GM12878 (cell line): ENCODE measurements at regions not wholly inside any gene's neighbourhood (a gene's known extent, or its start where the extent isn't known, plus 50 kb on each side); places are given as distances from the start of the nearest gene placed in this dataset.

ENCODE experiments used
- ATAC-seq: fragments of 200-7000 bp; cut with Tn5 transposase; 3 replicates; pipeline ENCODE4 v1.9.1; 2020; ENCODE audit warnings: mild to moderate bottlenecking, moderate library complexity
- BruUV-seq: library from RNA; stranded (reverse); fragments of 400-500 nt; replicated peaks from 2 replicates; lab custom pipeline; 2021; lab: Mats Ljungman, UMichigan
- CTCF ChIA-PET: fragments of 300-600 bp; sonication (Branson Sonifier 250); formaldehyde crosslinking; extraction: SDS; loops from one replicate; lab custom pipeline; 2021; ENCODE audit warnings: inconsistent platforms; lab: Yijun Ruan, JAX
- POLR2A ChIA-PET: fragments of 350-600 bp; formaldehyde crosslinking; extraction: SDS; loops from one replicate; lab custom pipeline; 2021; ENCODE audit warnings: inconsistent platforms; lab: Charles Lee
- RAD21 ChIA-PET: fragments of 300-600 bp; sonication (Branson Sonifier 250); formaldehyde crosslinking; loops from one replicate; lab custom pipeline; 2023; ENCODE audit warnings: antibody characterized with exemption; ENCODE audit not compliant: unreplicated experiment; lab: Charles Lee
- SMC1A ChIA-PET: fragments of 300-600 bp; sonication (Branson Sonifier 250); formaldehyde crosslinking; loops from one replicate; lab custom pipeline; 2023; ENCODE audit not compliant: unreplicated experiment, uncharacterized antibody; lab: Charles Lee
- DNase-seq: peaks from one replicate; pipeline ENCODE4 v3.0.0-alpha.2; 2011; ENCODE audit warnings: low read depth, low spot score
- FAIRE-seq: peaks from 3 replicates; lab custom pipeline; 2011; peaks lifted over from hg19 to GRCh38; lab: Jason Lieb, UNC
- H2AFZ ChIP-seq: 2 replicates; pipeline ENCODE4 v1.6.0; 2011; ENCODE audit warnings: low read depth, low read length, control low read depth; ENCODE audit not compliant: control insufficient read depth
- H3K27ac ChIP-seq: 2 replicates; pipeline ENCODE4 v1.5.1; 2011; ENCODE audit warnings: control low read depth; ENCODE audit not compliant: control insufficient read depth, insufficient read depth
- H3K27me3 ChIP-seq, 2 experiments: replicated peaks in 1 of 2; 2 replicates each; pipeline versions ENCODE4 v1.6.0 to v1.6.1; 2011; ENCODE audit warnings: low read length in 1 of 2; ENCODE audit not compliant: control insufficient read depth in 2 of 2, insufficient read depth in 2 of 2
- H3K36me3 ChIP-seq, 2 experiments: 2 replicates each; pipeline ENCODE4 v1.5.1; 2011; ENCODE audit warnings: low read length in 1 of 2; ENCODE audit not compliant: control insufficient read depth in 2 of 2, insufficient read depth in 2 of 2
- H3K4me1 ChIP-seq: 2 replicates; pipeline ENCODE4 v1.6.1; 2011; ENCODE audit warnings: mild to moderate bottlenecking, low read length, moderate library complexity, mixed read lengths; ENCODE audit not compliant: control insufficient read depth, insufficient read depth
- H3K4me2 ChIP-seq: 2 replicates; pipeline ENCODE4 v1.6.0; 2011; ENCODE audit warnings: control low read depth; ENCODE audit not compliant: control insufficient read depth, insufficient read depth
- H3K4me3 ChIP-seq: fragments of 200-600 bp; sonication (generic); 2 replicates; pipeline ENCODE4 v1.5.1; 2016
- H3K79me2 ChIP-seq: 2 replicates; pipeline ENCODE4 v1.6.0; 2011; ENCODE audit warnings: low read length; ENCODE audit not compliant: control insufficient read depth, insufficient read depth
- H3K9ac ChIP-seq: 2 replicates; pipeline ENCODE4 v1.8.0; 2011; ENCODE audit warnings: low read length, control low read depth, mixed read lengths; ENCODE audit not compliant: control insufficient read depth, insufficient read depth
- H3K9me3 ChIP-seq: replicated peaks from 3 replicates; pipeline ENCODE4 v1.5.1; 2011; ENCODE audit warnings: mild to moderate bottlenecking, low read length; ENCODE audit not compliant: control insufficient read depth, insufficient read depth
- H4K20me1 ChIP-seq: 2 replicates; pipeline ENCODE4 v1.6.0; 2011; ENCODE audit not compliant: control insufficient read depth, insufficient read depth
- ATF3 ChIP-seq: IDR thresholded peaks from 2 replicates; pipeline ENCODE4 v1.6.1; 2011; ENCODE audit warnings: low read depth, mild to moderate bottlenecking, low read length, moderate library complexity, borderline replicate concordance; ENCODE audit errors: extremely low read depth
- CREM ChIP-seq: IDR thresholded peaks from 2 replicates; pipeline ENCODE4 v1.6.1; 2014; ENCODE audit warnings: antibody characterized with exemption, low read depth
- CUX1 ChIP-seq: IDR thresholded peaks from 2 replicates; pipeline ENCODE4 v1.6.1; 2012; ENCODE audit warnings: improper control_type of control experiment, low read depth, low read length; ENCODE audit not compliant: insufficient replicate concordance
- GABPA ChIP-seq: IDR thresholded peaks from 2 replicates; pipeline ENCODE4 v1.6.1; 2014; ENCODE audit warnings: antibody characterized with exemption, low read depth, mild to moderate bottlenecking, inconsistent platforms
- HDGF ChIP-seq: fragments of 450-650 bp; IDR thresholded peaks from 2 replicates; pipeline ENCODE4 v1.6.1; 2016; ENCODE audit warnings: antibody characterized with exemption
- KLF5 ChIP-seq: fragments of 450-650 bp; IDR thresholded peaks from 2 replicates; pipeline ENCODE4 v1.6.1; 2014; ENCODE audit warnings: mild to moderate bottlenecking; ENCODE audit not compliant: partially characterized antibody
- MTA2 ChIP-seq: fragments of 450-650 bp; IDR thresholded peaks from 2 replicates; pipeline ENCODE4 v1.6.1; 2016; ENCODE audit warnings: low read depth, mild to moderate bottlenecking, moderate library complexity
- NR2C2 ChIP-seq: IDR thresholded peaks from 2 replicates; pipeline ENCODE4 v1.6.1; 2011; ENCODE audit warnings: borderline replicate concordance, low read depth; ENCODE audit not compliant: control insufficient read depth, insufficient read length
- RB1 ChIP-seq: fragments of 450-650 bp; formaldehyde crosslinking; IDR thresholded peaks from 2 replicates; pipeline ENCODE4 v1.6.1; 2017; ENCODE audit warnings: mild to moderate bottlenecking, borderline replicate concordance
- RELA ChIP-seq: fragments of 450-650 bp; IDR thresholded peaks from 2 replicates; pipeline ENCODE4 v1.8.0; 2014; ENCODE audit warnings: borderline replicate concordance; ENCODE audit not compliant: partially characterized antibody
- SUZ12 ChIP-seq: fragments of 200-600 bp; sonication (generic); IDR thresholded peaks from one replicate; pipeline ENCODE4 v1.6.1; 2018; ENCODE audit warnings: antibody characterized with exemption, mild to moderate bottlenecking; ENCODE audit not compliant: unreplicated experiment
- TARDBP ChIP-seq: IDR thresholded peaks from 2 replicates; pipeline ENCODE4 v1.6.1; 2016; ENCODE audit warnings: borderline replicate concordance
- TCF12 ChIP-seq: IDR thresholded peaks from 2 replicates; pipeline ENCODE4 v1.6.1; 2011; ENCODE audit warnings: low read depth, mild to moderate bottlenecking, low read length
- ZNF207 ChIP-seq: fragments of 450-650 bp; IDR thresholded peaks from 2 replicates; pipeline ENCODE4 v1.6.1; 2014; ENCODE audit warnings: antibody characterized with exemption, mild to moderate bottlenecking, borderline replicate concordance
- ZNF24 ChIP-seq: fragments of 450-650 bp; IDR thresholded peaks from 2 replicates; pipeline ENCODE4 v1.6.1; 2017; ENCODE audit warnings: antibody characterized with exemption, mild to moderate bottlenecking
- ZNF687 ChIP-seq: fragments of 450-650 bp; IDR thresholded peaks from 2 replicates; pipeline ENCODE4 v1.6.1; 2017; ENCODE audit warnings: mild to moderate bottlenecking, moderate library complexity
- WGBS: methylation state at CpG from one replicate; pipeline ENCODE4 v1.1.6; 2016; ENCODE audit warnings: low lambda C conversion rate; ENCODE audit not compliant: insufficient replicate concordance, insufficient coverage; ENCODE audit errors: missing lambda C conversion rate; 5-methylcytosine and 5-hydroxymethylcytosine counted together
- in situ Hi-C: fragments of 300-500 bp; cut with MboI; formaldehyde crosslinking; loops from 9 replicates; pipeline ENCODE4 v1.14.3; 2018; ENCODE audit warnings: mixed read lengths
- intact Hi-C: fragments of 100-400 bp; cut with micrococcal nuclease; formaldehyde crosslinking; loops from one replicate; pipeline ENCODE4 v1.14.2; 2022; ENCODE audit not compliant: unreplicated experiment

- no peak for TF ChIP-seq CUX1
- TF ChIP-seq RELA: no peak
These were observed 350.3 kb upstream of the POT1 start (continued) for GRCh38 chr7:125279961-125280360.

GRCh38 chr7:125278318-125278717 is 348.7 kb upstream of the POT1 start:
- BruUV-seq: no TSS peak
- TF ChIP-seq GABPA (no peak), TCF12 (no peak), HDGF (no peak), NR2C2 (no peak), TARDBP (no peak), SUZ12 (no peak), ZNF24 (no peak), ATF3 (no peak), KLF5 (no peak), MTA2 (no peak), CREM (no peak), ZNF207 (no peak), RB1 (no peak), ZNF687 (no peak)

More at GRCh38 chr7:125278318-125278717, 348.7 kb upstream of the POT1 start:
- ChIA-PET CTCF (no interaction called here), SMC1A (no interaction called here), POLR2A (no interaction called here), RAD21 (no interaction called here)
- no peaks in the 10 kb centered on the region for H3K79me2 ChIP-seq
- H2AFZ ChIP-seq: no peak overlapping the region
- in situ Hi-C loops (no loop called here), intact Hi-C loops (no loop called here)
- H3K27ac ChIP-seq: no peak overlapping the region
- H3K27me3 ChIP-seq: no peaks in the 10 kb centered on the region
- H4K20me1 ChIP-seq: no peaks in the 10 kb centered on the region
- FAIRE-seq (no peak), DNase-seq (no peak), ATAC-seq (no peak)
- H3K9ac ChIP-seq: no peak overlapping the region
- H3K4me3 ChIP-seq: no peak overlapping the region
- 0% methylated on average over 1 of the region's 1 CpG for WGBS
- H3K9me3 ChIP-seq: no peaks in the 10 kb centered on the region
- no peak overlapping the region for H3K4me2 ChIP-seq
- H3K36me3 ChIP-seq: no peaks in the 10 kb centered on the region
- no peaks in the 10 kb centered on the region for H3K4me1 ChIP-seq
